ENCODE measurements at regions not wholly inside any gene's neighbourhood (a gene's known extent, or its start where the extent isn't known, plus 50 kb on each side); places are given as distances from the start of the nearest gene placed in this dataset.
"Not testable (repeated sequence)": the region's sequence is repeated elsewhere in the genome, so short reads cannot be mapped to it uniquely, and the experiment has no call there.

- no peak for DNase-seq
Observed at GRCh38 chr2:83003555-83003954, 1455.5 kb downstream of the SUCLG1 start.

GRCh38 chr2:83002706-83003105, 1456.4 kb downstream of the SUCLG1 start:
- DNase-seq = no peak

- DNase-seq = no peak
Observed at GRCh38 chr2:82998781-82999180, 1460.3 kb downstream of the SUCLG1 start.

GRCh38 chr2:82996217-82996616, 1462.9 kb downstream of the SUCLG1 start:
- DNase-seq = no peak

DNA sequence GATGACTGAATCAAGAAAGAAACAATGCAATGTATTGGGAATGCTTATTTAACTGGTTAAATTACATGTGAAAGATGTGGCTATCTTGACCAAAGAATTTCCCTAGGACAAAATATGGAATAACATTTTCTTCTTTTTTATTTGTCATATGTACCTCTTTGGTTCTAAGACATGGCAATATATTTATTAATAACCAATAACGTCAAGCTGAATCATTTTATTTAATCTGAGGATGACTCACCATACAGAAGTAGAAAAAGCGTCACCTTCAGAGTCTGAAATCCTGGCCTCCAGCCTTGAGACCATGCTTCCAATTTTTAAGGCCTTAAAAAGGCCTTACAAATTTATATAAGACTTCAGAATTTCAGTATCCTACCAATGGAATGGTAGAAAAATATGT, 1464.9 kb downstream of the SUCLG1 start:
- DNase-seq = no peak

DNA sequence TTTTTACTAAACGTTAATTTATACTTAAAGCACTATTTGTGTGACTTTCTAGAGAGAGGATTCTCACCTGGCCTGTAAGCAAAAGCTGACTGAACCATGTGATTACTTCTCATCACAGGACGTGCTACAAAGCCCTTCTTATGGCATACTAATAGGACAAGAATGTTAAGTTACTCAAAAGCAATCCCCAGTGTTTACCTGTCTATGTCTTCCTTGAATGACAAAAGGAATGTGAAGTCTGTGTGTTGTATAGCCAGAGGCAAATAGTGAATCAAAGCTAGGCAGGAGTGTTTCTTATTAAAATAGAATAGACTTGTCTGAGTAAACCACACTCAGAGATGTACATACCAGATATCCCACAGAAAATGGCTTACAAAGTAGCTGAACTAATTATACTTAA, 1465.5 kb downstream of the SUCLG1 start:
- DNase-seq = no peak

- DNase-seq = no peak
Observed at GRCh38 chr2:82992968-82993367, 1466.1 kb downstream of the SUCLG1 start.

GRCh38 chr2:82987706-82988105, 1471.4 kb downstream of the SUCLG1 start:
- DNase-seq = not testable (repeated sequence)

- DNase-seq = no peak
Observed at GRCh38 chr2:82986899-82987298, 1472.2 kb downstream of the SUCLG1 start.

DNA sequence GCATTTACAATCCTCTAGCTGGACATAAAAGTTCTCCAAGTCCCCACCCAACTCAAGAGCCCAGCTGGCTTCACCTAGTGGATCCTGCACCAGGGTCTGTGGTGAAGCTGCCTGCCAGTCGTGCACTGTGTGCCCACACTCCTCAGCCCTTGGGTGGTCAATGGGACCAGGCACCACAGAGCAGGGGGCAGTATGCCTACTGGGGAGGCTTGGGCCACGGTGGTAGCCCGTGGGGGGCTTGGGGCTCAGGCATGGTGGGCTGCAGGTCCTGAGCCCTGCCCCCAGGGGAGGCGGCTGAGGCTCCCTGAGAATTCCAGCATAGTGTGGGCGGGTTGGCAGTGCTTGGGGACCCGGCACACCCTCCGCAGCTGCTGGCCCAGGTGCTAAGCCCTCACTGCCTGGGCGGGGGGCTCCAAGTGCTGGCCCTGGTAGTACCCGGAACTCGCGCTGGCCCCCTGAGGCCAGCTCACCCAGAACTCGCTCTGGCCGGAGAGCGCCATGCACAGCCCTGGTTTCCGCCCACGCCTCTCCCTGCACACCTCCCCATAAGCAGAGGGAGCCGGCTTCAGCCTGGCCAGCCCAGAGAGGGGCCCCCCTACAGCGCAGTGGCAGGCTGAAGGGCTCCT, 1473.4 kb downstream of the SUCLG1 start:
- DNase-seq = no peak

DNA sequence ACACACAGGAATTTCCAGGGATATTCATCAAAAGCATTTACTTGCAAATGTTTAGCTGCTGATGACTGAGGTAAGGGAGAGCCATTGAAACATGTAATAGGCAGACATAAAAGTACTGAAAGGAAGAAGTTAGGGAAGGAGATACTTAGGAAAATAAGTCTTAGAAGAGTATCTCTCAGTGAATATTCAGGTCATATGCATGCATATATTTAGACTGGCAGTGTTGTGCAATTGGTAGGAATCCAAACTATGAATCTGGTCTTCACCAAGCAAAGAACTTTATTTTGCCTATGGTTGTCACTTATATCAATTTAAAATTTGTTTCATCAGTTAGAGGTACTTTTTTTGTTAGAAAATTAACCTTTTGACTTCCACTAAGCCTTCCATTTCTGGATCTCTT, 1490.7 kb downstream of the SUCLG1 start:
- no peak for DNase-seq

GRCh38 chr2:82964341-82964740, 1494.7 kb downstream of the SUCLG1 start:
- no peak for DNase-seq

DNA sequence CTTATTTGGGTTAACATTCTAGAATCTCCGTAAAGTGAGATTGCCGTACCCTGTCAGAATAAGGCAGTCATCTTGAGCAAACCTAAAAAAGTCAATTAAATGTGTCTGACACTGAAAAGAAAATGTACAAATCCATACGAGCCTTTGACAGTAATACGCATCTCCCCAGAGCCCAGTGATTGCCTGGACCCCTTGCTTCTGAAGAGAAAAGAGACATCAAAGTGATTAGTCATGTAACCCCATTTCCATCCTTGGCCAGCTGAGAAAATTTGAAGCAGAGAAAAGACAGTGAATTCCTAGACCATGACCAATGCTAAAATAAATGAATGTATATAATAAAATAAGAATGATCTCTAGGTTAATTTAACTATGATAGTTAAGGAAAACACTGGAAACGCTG, 1499.4 kb downstream of the SUCLG1 start:
- DNase-seq = no peak

- DNase-seq = no peak
Observed at GRCh38 chr2:82954868-82955267, 1504.2 kb downstream of the SUCLG1 start.

DNA sequence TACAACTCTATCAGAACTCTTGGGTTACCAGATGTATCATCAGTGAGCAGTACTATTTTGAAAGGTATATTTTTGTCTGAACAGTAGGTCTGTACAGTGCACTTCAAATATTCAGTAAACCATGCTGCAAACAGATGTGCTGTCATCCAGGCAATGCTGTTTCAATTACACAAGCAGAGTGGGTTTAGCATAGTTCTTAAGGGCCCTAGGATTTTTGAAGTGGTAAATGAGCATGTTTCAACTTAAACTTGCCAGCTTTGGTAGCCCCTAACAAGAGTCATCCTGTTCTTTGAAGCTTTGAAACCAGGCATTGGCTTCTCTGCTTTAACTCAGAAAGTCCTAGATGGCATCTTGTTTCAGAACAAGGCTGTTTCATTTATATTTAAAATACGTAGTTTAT, 1519.9 kb downstream of the SUCLG1 start:
- no peak for DNase-seq

DNA sequence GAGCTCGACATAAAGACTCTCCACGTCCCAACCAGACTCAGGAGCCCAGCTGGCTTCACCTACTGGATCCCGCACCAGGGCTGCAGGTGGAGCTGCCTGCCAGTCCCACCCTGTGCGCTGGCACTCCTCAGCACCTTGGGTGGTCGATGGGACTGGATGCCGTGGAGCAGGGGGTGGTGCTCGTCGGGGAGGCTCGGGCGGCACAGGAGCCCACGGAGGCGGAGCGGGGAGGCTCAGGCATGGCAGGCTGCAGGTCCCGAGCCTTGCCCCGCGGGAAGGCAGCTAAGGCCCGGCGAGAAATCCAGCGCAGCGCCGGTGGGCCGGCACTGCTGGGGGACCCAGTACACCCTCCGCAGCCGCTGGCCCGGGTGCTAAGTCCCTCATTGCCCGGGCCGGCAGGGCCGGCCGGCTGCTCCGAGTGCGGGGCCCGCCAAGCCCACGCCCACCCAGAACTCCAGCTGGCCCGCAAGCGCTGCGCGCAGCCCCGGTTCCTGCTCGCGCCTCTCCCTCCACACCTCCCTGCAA, 1520.7 kb downstream of the SUCLG1 start:
- DNase-seq = not testable (repeated sequence)

DNA sequence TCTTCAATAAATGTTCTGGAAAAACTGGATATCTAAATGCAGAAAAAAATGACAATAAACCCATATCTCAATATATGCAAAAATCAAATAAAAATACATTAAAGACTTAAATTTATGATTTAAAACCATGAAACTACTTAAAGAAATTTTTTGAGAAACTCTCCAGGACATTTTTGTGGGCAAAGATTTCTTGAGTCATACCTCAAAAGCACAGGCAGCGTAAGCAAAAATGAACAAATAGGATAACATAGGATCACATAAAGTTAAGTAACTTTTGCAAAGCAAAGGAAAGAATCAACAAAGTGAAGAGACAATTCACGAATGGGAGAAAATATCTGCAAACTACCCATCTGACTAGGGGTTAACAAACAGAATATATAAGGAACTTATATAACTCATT, 1545.5 kb downstream of the SUCLG1 start:
- DNase-seq = no peak

- DNase-seq = no peak
Observed at GRCh38 chr2:82896117-82896516, 1563.0 kb downstream of the SUCLG1 start.

DNA sequence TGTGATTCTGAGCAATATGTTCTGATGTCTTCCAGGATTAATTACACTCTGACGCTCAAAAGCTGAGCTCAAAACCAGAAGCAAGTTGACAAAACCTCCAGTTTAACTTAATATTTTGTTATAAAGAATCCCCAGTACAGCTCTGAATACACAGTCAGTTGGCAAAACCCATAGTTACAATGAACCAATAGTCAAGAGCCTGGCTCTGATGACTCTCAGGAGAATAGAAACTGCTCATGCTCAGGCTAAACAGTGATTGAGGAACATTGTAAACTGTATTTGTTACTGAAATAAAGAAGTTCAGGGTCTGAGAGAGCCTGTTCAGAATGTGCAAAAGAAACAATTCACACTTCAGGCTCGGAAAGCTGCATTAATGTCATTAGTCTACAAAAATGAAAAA, 1565.9 kb downstream of the SUCLG1 start:
- no peak for DNase-seq

GRCh38 chr2:82879803-82880202, 1579.3 kb downstream of the SUCLG1 start:
- no peak for DNase-seq

GRCh38 chr2:82875858-82876257, 1583.2 kb downstream of the SUCLG1 start:
- no peak for DNase-seq

GRCh38 chr2:82857967-82858366, 1601.1 kb downstream of the SUCLG1 start:
- no peak for DNase-seq

GRCh38 chr2:82853299-82853698, 1605.8 kb downstream of the SUCLG1 start:
- DNase-seq = no peak

DNA sequence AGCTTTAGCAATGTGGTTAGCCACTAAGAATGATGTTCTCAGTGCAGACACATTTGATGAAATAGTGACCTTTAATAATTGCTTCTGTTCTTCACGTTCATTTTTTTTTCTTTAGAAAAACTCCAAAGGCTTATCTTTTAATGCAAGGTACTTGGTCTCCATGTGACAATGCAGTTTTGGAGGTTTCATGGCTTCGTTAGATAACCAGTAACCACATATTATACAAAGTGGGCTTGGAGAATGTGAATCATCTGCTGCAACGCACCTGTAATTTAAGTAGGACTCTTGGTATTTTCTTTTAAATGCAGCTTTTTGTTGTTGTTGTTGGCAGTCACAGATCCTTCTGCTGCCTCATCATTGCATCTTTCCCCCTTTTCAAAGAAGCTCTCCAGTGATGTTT, 1606.3 kb downstream of the SUCLG1 start:
- DNase-seq = no peak

DNA sequence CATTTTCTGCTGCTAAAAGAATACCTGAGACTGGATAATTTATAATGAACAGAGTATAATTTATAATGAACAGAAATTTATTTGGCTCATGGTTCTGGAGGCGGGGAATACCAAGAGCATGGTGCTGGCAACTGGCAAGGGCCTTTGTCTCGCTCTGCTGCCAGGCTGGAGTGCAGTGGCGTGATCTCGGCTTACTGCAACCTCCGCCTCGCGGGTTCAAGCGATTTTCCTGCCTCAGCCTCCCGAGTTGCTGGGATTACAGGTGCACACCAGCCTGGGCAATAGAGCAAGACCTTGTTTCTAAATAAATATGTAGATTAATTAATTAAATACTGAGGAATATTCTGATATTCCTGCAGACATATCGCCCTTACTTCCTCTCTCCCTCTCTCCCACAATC, 1610.8 kb downstream of the SUCLG1 start:
- no peak for DNase-seq

Data from NCI-H2227 treated with DMSO at 0.1 percent for 48 hours (cell line).